ENCODE measurements at regions not wholly inside any gene's neighbourhood (a gene's known extent, or its start where the extent isn't known, plus 50 kb on each side); places are given as distances from the start of the nearest gene placed in this dataset.
"Not testable (repeated sequence)": the region's sequence is repeated elsewhere in the genome, so short reads cannot be mapped to it uniquely, and the experiment has no call there.

GRCh38 chr13:42495751-42496150 lies 78.2 kb upstream of the TNFSF11 start:
- no peaks in the 10 kb centered on the region for H3K36me3 Mint-ChIP-seq (ENCODE audit: low read depth)
- Histone ChIP-seq H3K4me3 (no peak overlapping the region), H4K20me1 (replicated peaks; ENCODE audit: insufficient read depth) (no peaks in the 10 kb centered on the region), H3F3A (replicated peaks; ENCODE audit: low read depth) (no peaks in the 10 kb centered on the region), H3K4me2 (no peak overlapping the region), H3K27me3 (ENCODE audit: insufficient read depth) (no peaks in the 10 kb centered on the region), H3K79me2 (replicated peaks; ENCODE audit: insufficient read depth) (no peaks in the 10 kb centered on the region), H3K27ac (ENCODE audit: low read depth) (no peak overlapping the region), H3K9me2 (ENCODE audit: insufficient read depth) (0 out of 2 replicates have a peak, but pooled peaks cover 6% of the 10 kb centered on the region), H3K36me3 (ENCODE audit: insufficient read depth) (no peaks in the 10 kb centered on the region), H2AFZ (no peak overlapping the region), H3K4me1 (ENCODE audit: insufficient read depth) (no peaks in the 10 kb centered on the region)
- DNase-seq (ENCODE audit: low spot score) = no peak
- no peaks in the 10 kb centered on the region; the same call in 2 of the 3 replicates for H3K9me3 Mint-ChIP-seq
- no peak overlapping the region for H3K4me3 Mint-ChIP-seq
- no peak for TF ChIP-seq CREB1 (CRISPR knock-in tag; IDR thresholded peaks at IDR 0.05; ENCODE audit: low read depth)
- TF ChIP-seq STAT1 (IDR thresholded peaks at IDR 0.05; ENCODE audit: unreplicated experiment) = no peak
- no peak for TF ChIP-seq JUNB (IDR thresholded peaks at IDR 0.05; ENCODE audit: unreplicated experiment)
- TF ChIP-seq ZNF462 (CRISPR knock-in tag; IDR thresholded peaks at IDR 0.05) = no peak
- no peak for TF ChIP-seq REST (IDR thresholded peaks at IDR 0.05; ENCODE audit: unreplicated experiment)
- no peak for TF ChIP-seq POLR2AphosphoS5 (IDR thresholded peaks at IDR 0.05; ENCODE audit: low read depth)
- TF ChIP-seq EZH2 (IDR thresholded peaks at IDR 0.05; ENCODE audit: low read depth, unreplicated experiment) = no peak
- ATAC-seq = no peak
- H3K27me3 Mint-ChIP-seq (ENCODE audit: insufficient read depth, low read depth, poor library complexity) = no peaks in the 10 kb centered on the region
- no peak overlapping the region for H3K27ac Mint-ChIP-seq
- H3K4me1 Mint-ChIP-seq = no peaks in the 10 kb centered on the region

- H3K27me3 Mint-ChIP-seq (ENCODE audit: insufficient read depth, low read depth, poor library complexity); H3K36me3 Mint-ChIP-seq (ENCODE audit: low read depth); H3K4me1 Mint-ChIP-seq; H3K4me2 ChIP-seq; H3K27ac Mint-ChIP-seq; H3F3A ChIP-seq (replicated peaks; ENCODE audit: low read depth); H3K9me2 ChIP-seq (ENCODE audit: insufficient read depth); H2AFZ ChIP-seq; H3K4me1 ChIP-seq (ENCODE audit: insufficient read depth); H3K4me3 ChIP-seq; DNase-seq (ENCODE audit: low spot score); ATAC-seq; H3K36me3 ChIP-seq (ENCODE audit: insufficient read depth); H3K27ac ChIP-seq (ENCODE audit: low read depth); H3K4me3 Mint-ChIP-seq; H3K27me3 ChIP-seq (ENCODE audit: insufficient read depth); H4K20me1 ChIP-seq (replicated peaks; ENCODE audit: insufficient read depth); H3K79me2 ChIP-seq (replicated peaks; ENCODE audit: insufficient read depth); H3K9me3 Mint-ChIP-seq: not testable (repeated sequence)
These were observed 76.9 kb upstream of the TNFSF11 start for GRCh38 chr13:42496926-42497554.
